NCI-H1417 (cell line): ENCODE measurements at regions not wholly inside any gene's neighbourhood (a gene's known extent, or its start where the extent isn't known, plus 50 kb on each side); places are given as distances from the start of the nearest gene placed in this dataset.
"Not testable (repeated sequence)": the region's sequence is repeated elsewhere in the genome, so short reads cannot be mapped to it uniquely, and the experiment has no call there.

Source experiments
- DNase-seq, 3 experiments: peaks; one replicate each; lab custom pipeline; 2025; lab: John Stamatoyannopoulos, UW

- no peak for DNase-seq
Measured at GRCh38 chr5:13063088-13063487, 881.4 kb downstream of the DNAH5 start.

GRCh38 chr5:13045897-13046551, 898.5 kb downstream of the DNAH5 start:
- DNase-seq: no peak

- DNase-seq: no peak
Measured at GRCh38 chr5:13034061-13034460, 910.4 kb downstream of the DNAH5 start.

- DNase-seq: no peak
Measured at GRCh38 chr5:13029211-13029610, 915.3 kb downstream of the DNAH5 start.

GRCh38 chr5:13027874-13028273, 916.6 kb downstream of the DNAH5 start:
- no peak for DNase-seq

GRCh38 chr5:13019729-13020128, 924.8 kb downstream of the DNAH5 start:
- no peak for DNase-seq

GRCh38 chr5:13003457-13003856, 941.0 kb downstream of the DNAH5 start:
- DNase-seq: peak in 1 of 3 experiments; percentile 62

GRCh38 chr5:12999667-13000066, 944.8 kb downstream of the DNAH5 start:
- no peak for DNase-seq

- DNase-seq: no peak
Measured at GRCh38 chr5:12985142-12985541, 959.3 kb downstream of the DNAH5 start.

- DNase-seq: no peak
Measured at GRCh38 chr5:12974856-12975255, 969.6 kb downstream of the DNAH5 start.

- DNase-seq: no peak
Measured at GRCh38 chr5:12965804-12966203, 978.7 kb downstream of the DNAH5 start.

- DNase-seq: no peak
Measured at GRCh38 chr5:12959713-12960112, 984.8 kb downstream of the DNAH5 start.

- DNase-seq: no peak
Measured at GRCh38 chr5:12952409-12952808, 992.1 kb downstream of the DNAH5 start.

GRCh38 chr5:12951846-12952245, 992.6 kb downstream of the DNAH5 start:
- DNase-seq: no peak

- DNase-seq: no peak
Measured at GRCh38 chr5:12947379-12947778, 997.1 kb downstream of the DNAH5 start.

- not testable (repeated sequence) for DNase-seq
Measured at GRCh38 chr5:12945477-12945876, 999.0 kb downstream of the DNAH5 start.

GRCh38 chr5:12936221-12936620, 1008.3 kb downstream of the DNAH5 start:
- peak in 1 of 3 experiments; percentile 51 for DNase-seq

- DNase-seq: peak in 1 of 3 experiments; percentile 34
Measured at GRCh38 chr5:12934722-12935121, 1009.8 kb downstream of the DNAH5 start.

- DNase-seq: no peak
Measured at GRCh38 chr5:12920527-12920926, 1016.3 kb upstream of the CTNND2 start.

GRCh38 chr5:12911156-12911555, 1006.9 kb upstream of the CTNND2 start:
- DNase-seq: no peak

- no peak for DNase-seq
Measured at GRCh38 chr5:12910641-12911040, 1006.4 kb upstream of the CTNND2 start.

GRCh38 chr5:12902611-12903010, 998.4 kb upstream of the CTNND2 start:
- DNase-seq: no peak

- no peak for DNase-seq
Measured at GRCh38 chr5:12901696-12902095, 997.5 kb upstream of the CTNND2 start.

GRCh38 chr5:12896086-12896485, 991.8 kb upstream of the CTNND2 start:
- no peak for DNase-seq
